Thyroid gland (tissue), 4 donors: ENCODE measurements at regions not wholly inside any gene's neighbourhood (a gene's known extent, or its start where the extent isn't known, plus 50 kb on each side); places are given as distances from the start of the nearest gene placed in this dataset.

ENCODE experiments used
- POLR2A ChIP-seq, 2 donors: fragments of 450-650 bp; IDR thresholded peaks; one replicate each; pipeline ENCODE4 v1.6.1; 2017; ENCODE audit warnings: antibody characterized with exemption in 2 of 2, mild to moderate bottlenecking in 2 of 2, moderate library complexity in 1 of 2
- TF ChIP-seq, protein P1 (sequence below), 6 experiments: fragments of 200-600 bp in 3 of 6; fragments of 450-650 bp in 3 of 6; sonication (generic) in 3 of 6; IDR thresholded peaks; one replicate each; pipeline ENCODE4 v1.5.1; 2016 to 2019; ENCODE audit warnings: antibody characterized with exemption in 6 of 6, mild to moderate bottlenecking in 2 of 6, inconsistent platforms in 1 of 6, moderate library complexity in 1 of 6

DNA sequence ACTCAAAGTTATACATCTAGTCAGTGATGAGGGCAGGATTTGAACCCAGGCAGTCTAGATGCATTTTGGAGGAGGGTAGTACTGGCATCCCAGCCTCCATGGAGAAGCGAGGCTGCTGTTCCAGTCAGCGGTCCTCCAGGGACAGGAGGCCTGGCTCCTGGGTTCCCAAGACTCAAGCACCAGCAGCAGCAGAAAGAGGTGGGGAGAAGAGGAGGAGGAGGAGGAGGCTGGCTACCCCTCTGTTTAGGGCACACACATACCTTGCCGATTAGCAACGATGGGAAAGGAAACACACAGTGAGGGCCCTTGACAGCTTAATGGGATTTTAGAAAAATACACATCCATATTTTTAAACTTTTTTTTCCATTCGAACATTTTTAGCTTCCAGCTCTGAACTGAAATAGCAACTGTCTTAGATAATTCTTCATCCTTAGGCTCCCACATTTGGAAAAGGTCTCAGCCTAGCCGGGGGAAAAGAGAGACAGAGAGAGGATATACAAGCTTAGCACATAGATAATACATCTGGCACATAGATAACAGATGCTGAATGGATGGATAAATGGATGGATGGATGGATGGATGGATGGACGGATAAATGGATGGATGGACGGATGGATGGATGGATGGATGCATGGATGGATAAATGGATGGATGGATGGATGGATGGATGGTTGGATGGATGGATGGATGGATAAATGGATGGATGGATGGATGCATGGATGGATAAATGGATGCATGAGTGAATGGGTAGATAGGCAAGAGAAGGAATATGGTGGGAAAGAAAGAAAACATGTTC lies 87.9 kb downstream of the LBH start:
- TF ChIP-seq, protein P1, sequence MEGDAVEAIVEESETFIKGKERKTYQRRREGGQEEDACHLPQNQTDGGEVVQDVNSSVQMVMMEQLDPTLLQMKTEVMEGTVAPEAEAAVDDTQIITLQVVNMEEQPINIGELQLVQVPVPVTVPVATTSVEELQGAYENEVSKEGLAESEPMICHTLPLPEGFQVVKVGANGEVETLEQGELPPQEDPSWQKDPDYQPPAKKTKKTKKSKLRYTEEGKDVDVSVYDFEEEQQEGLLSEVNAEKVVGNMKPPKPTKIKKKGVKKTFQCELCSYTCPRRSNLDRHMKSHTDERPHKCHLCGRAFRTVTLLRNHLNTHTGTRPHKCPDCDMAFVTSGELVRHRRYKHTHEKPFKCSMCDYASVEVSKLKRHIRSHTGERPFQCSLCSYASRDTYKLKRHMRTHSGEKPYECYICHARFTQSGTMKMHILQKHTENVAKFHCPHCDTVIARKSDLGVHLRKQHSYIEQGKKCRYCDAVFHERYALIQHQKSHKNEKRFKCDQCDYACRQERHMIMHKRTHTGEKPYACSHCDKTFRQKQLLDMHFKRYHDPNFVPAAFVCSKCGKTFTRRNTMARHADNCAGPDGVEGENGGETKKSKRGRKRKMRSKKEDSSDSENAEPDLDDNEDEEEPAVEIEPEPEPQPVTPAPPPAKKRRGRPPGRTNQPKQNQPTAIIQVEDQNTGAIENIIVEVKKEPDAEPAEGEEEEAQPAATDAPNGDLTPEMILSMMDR (IDR thresholded peaks at IDR 0.05) = no peak
- TF ChIP-seq POLR2A (IDR thresholded peaks at IDR 0.05) = no peak
